ENCODE measurements at regions not wholly inside any gene's neighbourhood (a gene's known extent, or its start where the extent isn't known, plus 50 kb on each side); places are given as distances from the start of the nearest gene placed in this dataset.

- no peaks in the 10 kb centered on the region for H3K9me3 Mint-ChIP-seq (ENCODE audit: unreplicated experiment)
Measured at GRCh38 chr7:137165241-137165640, 178.3 kb downstream of the PTN start.

GRCh38 chr7:137164251-137164650 lies 179.3 kb downstream of the PTN start:
- H3K27ac Mint-ChIP-seq (ENCODE audit: unreplicated experiment), result no peak overlapping the region
- H3K4me1 Mint-ChIP-seq (ENCODE audit: unreplicated experiment), result peaks cover 18% of the 10 kb centered on the region
- H3K27me3 Mint-ChIP-seq (ENCODE audit: unreplicated experiment), result no peaks in the 10 kb centered on the region
- DNase-seq (ENCODE audit: extremely low spot score, unreplicated experiment), result no peak
- TF ChIP-seq CTCF (IDR thresholded peaks at IDR 0.05), result no peak
- H3K36me3 Mint-ChIP-seq (ENCODE audit: unreplicated experiment), result no peaks in the 10 kb centered on the region
- no peak overlapping the region for H3K4me3 Mint-ChIP-seq (ENCODE audit: unreplicated experiment)
- H3K9me3 Mint-ChIP-seq (ENCODE audit: unreplicated experiment), result no peaks in the 10 kb centered on the region

More at GRCh38 chr7:137165241-137165640, 178.3 kb downstream of the PTN start:
- Mint-ChIP-seq H3K4me3 (ENCODE audit: unreplicated experiment) (no peak overlapping the region), H3K36me3 (ENCODE audit: unreplicated experiment) (no peaks in the 10 kb centered on the region), H3K27me3 (ENCODE audit: unreplicated experiment) (no peaks in the 10 kb centered on the region), H3K27ac (ENCODE audit: unreplicated experiment) (no peak overlapping the region), H3K4me1 (ENCODE audit: unreplicated experiment) (peaks cover 22% of the 10 kb centered on the region)
- no peak for TF ChIP-seq CTCF (IDR thresholded peaks at IDR 0.05)
- no peak for DNase-seq (ENCODE audit: extremely low spot score, unreplicated experiment)

- H3K27ac Mint-ChIP-seq (ENCODE audit: unreplicated experiment), result no peak overlapping the region
- H3K9me3 Mint-ChIP-seq (ENCODE audit: unreplicated experiment), result peaks cover 5% of the 10 kb centered on the region
- TF ChIP-seq CTCF (IDR thresholded peaks at IDR 0.05), result no peak
- no peaks in the 10 kb centered on the region for H3K27me3 Mint-ChIP-seq (ENCODE audit: unreplicated experiment)
- H3K4me1 Mint-ChIP-seq (ENCODE audit: unreplicated experiment), result peaks cover 5% of the 10 kb centered on the region
- H3K4me3 Mint-ChIP-seq (ENCODE audit: unreplicated experiment), result no peak overlapping the region
- DNase-seq (ENCODE audit: extremely low spot score, unreplicated experiment), result no peak
- H3K36me3 Mint-ChIP-seq (ENCODE audit: unreplicated experiment), result no peaks in the 10 kb centered on the region
Measured at GRCh38 chr7:137160236-137160635, 183.3 kb downstream of the PTN start.

- no peaks in the 10 kb centered on the region for H3K4me1 Mint-ChIP-seq (ENCODE audit: unreplicated experiment)
Measured at GRCh38 chr7:137157256-137157655, 186.3 kb downstream of the PTN start.

GRCh38 chr7:137151690-137152052 lies 191.9 kb downstream of the PTN start:
- Mint-ChIP-seq H3K4me3 (ENCODE audit: unreplicated experiment) (no peak overlapping the region), H3K4me1 (ENCODE audit: unreplicated experiment) (peaks cover 15% of the 10 kb centered on the region), H3K27me3 (ENCODE audit: unreplicated experiment) (no peaks in the 10 kb centered on the region), H3K27ac (ENCODE audit: unreplicated experiment) (no peak overlapping the region), H3K9me3 (ENCODE audit: unreplicated experiment) (no peaks in the 10 kb centered on the region), H3K36me3 (ENCODE audit: unreplicated experiment) (no peaks in the 10 kb centered on the region)
- no peak for DNase-seq (ENCODE audit: extremely low spot score, unreplicated experiment)
- no peak for TF ChIP-seq CTCF (IDR thresholded peaks at IDR 0.05)

More at GRCh38 chr7:137157256-137157655, 186.3 kb downstream of the PTN start:
- H3K9me3 Mint-ChIP-seq (ENCODE audit: unreplicated experiment), result peaks cover 5% of the 10 kb centered on the region
- DNase-seq (ENCODE audit: extremely low spot score, unreplicated experiment), result no peak
- no peaks in the 10 kb centered on the region for H3K27me3 Mint-ChIP-seq (ENCODE audit: unreplicated experiment)
- H3K36me3 Mint-ChIP-seq (ENCODE audit: unreplicated experiment), result no peaks in the 10 kb centered on the region
- no peak for TF ChIP-seq CTCF (IDR thresholded peaks at IDR 0.05)
- H3K4me3 Mint-ChIP-seq (ENCODE audit: unreplicated experiment), result no peak overlapping the region
- H3K27ac Mint-ChIP-seq (ENCODE audit: unreplicated experiment), result no peak overlapping the region
